Left lung (tissue), 4 donors: ENCODE measurements at regions not wholly inside any gene's neighbourhood (a gene's known extent, or its start where the extent isn't known, plus 50 kb on each side); places are given as distances from the start of the nearest gene placed in this dataset.

ENCODE experiments used
- ATAC-seq: fragments of 200-7000 bp; cut with Tn5 transposase; one replicate; pipeline ENCODE4 v1.9.1; 2020; ENCODE audit warnings: moderate library complexity
- DNase-seq, 4 donors: peaks; one replicate each; pipeline ENCODE4 v3.0.0-alpha.2; 2013 to 2020
- H3K27ac ChIP-seq, 2 donors: fragments of 200-600 bp; sonication (generic) in 1 of 2; one replicate each; pipeline versions ENCODE4 v1.5.0 to v1.8.0; 2020 to 2021
- H3K27me3 ChIP-seq, 2 donors: fragments of 200-600 bp; sonication (generic) in 1 of 2; one replicate each; pipeline versions ENCODE4 v1.5.0 to v1.8.0; 2020 to 2021
- H3K36me3 ChIP-seq, 2 donors: fragments of 200-600 bp; sonication (generic) in 1 of 2; one replicate each; pipeline versions ENCODE4 v1.5.0 to v1.8.0; 2020 to 2021
- H3K4me1 ChIP-seq, 2 donors: fragments of 200-600 bp; one replicate each; pipeline ENCODE4 v1.8.0; 2021
- H3K4me3 ChIP-seq, 2 donors: fragments of 200-600 bp; sonication (generic) in 1 of 2; one replicate each; pipeline versions ENCODE4 v1.5.0 to v1.8.0; 2020 to 2021; ENCODE audit warnings: mild to moderate bottlenecking in 1 of 2
- H3K9me3 ChIP-seq, 2 donors: fragments of 200-600 bp; sonication (generic) in 1 of 2; one replicate each; pipeline versions ENCODE4 v1.5.0 to v1.8.0; 2020 to 2021
- intact Hi-C, 2 donors: fragments of 100-400 bp; cut with DNase I; formaldehyde crosslinking; loops; one replicate each; pipeline versions ENCODE4 v1.11.2 to v1.14.2; 2022
- TF ChIP-seq, protein P1 (sequence below), 2 donors: fragments of 200-600 bp; sonication (generic) in 1 of 2; IDR thresholded peaks; one replicate each; pipeline versions ENCODE4 v1.5.0 to v1.8.0; 2021; ENCODE audit warnings: antibody characterized with exemption in 2 of 2
- donor health status: DM: no; HTN: yes; CAD: no.
- donor health status: DM: no; HTN: no; CAD: no.

DNA sequence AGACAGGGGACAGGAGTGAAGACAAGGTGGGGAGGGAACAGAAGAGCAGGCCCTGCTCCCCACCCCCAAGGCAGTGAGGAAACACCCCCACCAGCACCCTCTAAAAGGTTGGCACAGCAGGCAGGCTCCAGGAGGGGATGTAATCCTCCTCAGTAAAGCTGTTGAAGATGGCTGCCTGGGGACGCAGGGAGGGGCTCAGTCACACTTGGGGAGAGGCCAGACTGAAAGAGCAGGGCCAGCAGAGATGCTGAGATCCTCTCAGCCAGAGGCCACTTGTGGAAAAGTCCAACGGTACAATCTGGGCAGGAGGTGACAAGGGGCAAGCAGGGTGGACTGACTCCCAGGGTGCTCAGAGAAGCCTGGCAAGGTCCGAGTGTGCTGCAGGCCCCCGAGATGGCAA lies 154.8 kb upstream of the ID2 start:
- DNase-seq (no peak), ATAC-seq (no peak)
- no peak overlapping the region for H3K27ac ChIP-seq
- no peak overlapping the region for H3K4me3 ChIP-seq
- H3K4me1 ChIP-seq, result peaks cover 11 to 29% of the 10 kb centered on the region in 2 donors
- H3K27me3 ChIP-seq, result no peaks in the 10 kb centered on the region
- TF ChIP-seq, protein P1, sequence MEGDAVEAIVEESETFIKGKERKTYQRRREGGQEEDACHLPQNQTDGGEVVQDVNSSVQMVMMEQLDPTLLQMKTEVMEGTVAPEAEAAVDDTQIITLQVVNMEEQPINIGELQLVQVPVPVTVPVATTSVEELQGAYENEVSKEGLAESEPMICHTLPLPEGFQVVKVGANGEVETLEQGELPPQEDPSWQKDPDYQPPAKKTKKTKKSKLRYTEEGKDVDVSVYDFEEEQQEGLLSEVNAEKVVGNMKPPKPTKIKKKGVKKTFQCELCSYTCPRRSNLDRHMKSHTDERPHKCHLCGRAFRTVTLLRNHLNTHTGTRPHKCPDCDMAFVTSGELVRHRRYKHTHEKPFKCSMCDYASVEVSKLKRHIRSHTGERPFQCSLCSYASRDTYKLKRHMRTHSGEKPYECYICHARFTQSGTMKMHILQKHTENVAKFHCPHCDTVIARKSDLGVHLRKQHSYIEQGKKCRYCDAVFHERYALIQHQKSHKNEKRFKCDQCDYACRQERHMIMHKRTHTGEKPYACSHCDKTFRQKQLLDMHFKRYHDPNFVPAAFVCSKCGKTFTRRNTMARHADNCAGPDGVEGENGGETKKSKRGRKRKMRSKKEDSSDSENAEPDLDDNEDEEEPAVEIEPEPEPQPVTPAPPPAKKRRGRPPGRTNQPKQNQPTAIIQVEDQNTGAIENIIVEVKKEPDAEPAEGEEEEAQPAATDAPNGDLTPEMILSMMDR (IDR thresholded peaks at IDR 0.05), result no peak
- peaks cover 0 to 11% of the 10 kb centered on the region in 2 donors for H3K9me3 ChIP-seq
- H3K36me3 ChIP-seq, result no peaks in the 10 kb centered on the region
- intact Hi-C loops, result no loop called here

DNA sequence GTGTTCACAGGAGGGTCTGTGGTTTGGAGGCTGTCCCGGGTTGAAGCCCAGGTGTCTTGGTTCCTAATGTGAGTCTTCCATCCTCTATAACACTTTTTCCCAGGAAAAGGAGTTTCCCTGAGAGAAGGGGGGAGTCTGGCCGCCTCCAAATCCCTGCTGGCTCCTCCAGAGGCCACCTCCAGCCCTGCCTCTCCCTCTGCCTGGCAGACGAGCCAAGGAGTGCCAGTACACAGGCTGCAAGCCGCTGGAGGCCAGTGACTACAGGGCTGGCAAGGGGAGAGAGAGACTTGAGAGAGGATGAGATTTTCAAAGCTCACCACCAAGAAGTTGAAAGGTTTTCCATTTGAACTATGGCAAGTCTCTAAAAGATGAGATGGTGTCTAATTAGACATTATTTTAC lies 154.2 kb upstream of the ID2 start:
- TF ChIP-seq, protein P1 (IDR thresholded peaks at IDR 0.05), result no peak
- intact Hi-C loops, result no loop called here
- no peak for ATAC-seq
- peaks cover 0 to 14% of the 10 kb centered on the region in 2 donors for H3K9me3 ChIP-seq
- no peak overlapping the region for H3K4me3 ChIP-seq
- no peaks in the 10 kb centered on the region for H3K36me3 ChIP-seq
- no peak for DNase-seq
- no peak overlapping the region for H3K27ac ChIP-seq
- no peaks in the 10 kb centered on the region for H3K27me3 ChIP-seq
- H3K4me1 ChIP-seq, result peaks cover 11 to 28% of the 10 kb centered on the region in 2 donors

DNA sequence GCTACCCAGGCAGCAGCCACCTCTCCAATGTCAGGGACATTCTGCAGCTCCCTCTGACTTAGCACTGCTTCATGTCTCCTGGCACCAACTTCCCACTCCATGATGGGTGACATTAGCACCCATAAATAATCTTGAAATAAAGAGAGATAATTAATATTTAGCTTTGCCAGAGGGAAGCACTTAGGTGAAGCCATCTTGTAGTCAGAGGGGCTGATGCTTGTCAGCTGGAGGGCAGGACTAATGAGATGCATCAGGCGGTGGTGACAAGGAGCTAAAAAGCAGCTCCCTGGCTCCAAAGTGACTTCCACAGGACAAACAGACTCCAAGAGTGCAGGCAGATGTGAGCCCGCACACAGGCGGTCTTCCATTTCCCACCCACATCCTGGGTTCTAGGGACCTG lies 153.0 kb upstream of the ID2 start:
- ATAC-seq (no peak), DNase-seq (no peak)
- intact Hi-C loops, result no loop called here
- Histone ChIP-seq H3K27ac (no peak overlapping the region), H3K4me3 (no peak overlapping the region), H3K4me1 (peaks cover 11 to 27% of the 10 kb centered on the region in 2 donors), H3K27me3 (no peaks in the 10 kb centered on the region), H3K9me3 (peaks cover 0 to 14% of the 10 kb centered on the region in 2 donors), H3K36me3 (no peaks in the 10 kb centered on the region)
- TF ChIP-seq, protein P1 (IDR thresholded peaks at IDR 0.05), result no peak

DNA sequence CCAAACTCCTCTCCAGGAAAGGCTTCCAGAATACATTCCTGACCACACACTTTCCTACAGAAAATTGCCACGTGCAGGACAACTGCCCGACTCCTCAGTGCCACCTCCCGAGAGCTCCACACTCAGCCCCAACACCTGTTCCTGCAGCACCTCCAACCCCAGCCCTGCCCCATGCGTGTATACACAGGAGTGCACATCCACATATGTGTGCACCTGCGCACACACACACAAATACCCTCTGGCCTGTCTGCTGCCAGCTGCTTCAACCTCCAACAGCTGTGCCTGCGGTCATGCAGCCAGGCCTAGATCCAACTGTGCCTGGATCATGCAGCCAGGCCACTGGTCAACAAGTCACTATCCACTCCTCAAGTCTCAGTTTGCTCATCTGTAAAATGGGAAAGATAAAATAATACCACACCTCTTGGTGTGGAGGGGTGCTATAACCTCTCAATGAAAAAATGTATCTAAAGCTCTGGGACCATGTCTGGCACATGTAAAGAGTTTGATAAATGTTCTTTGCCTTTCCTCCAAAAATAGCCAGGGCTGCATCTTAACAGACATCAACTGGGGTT lies 152.1 kb upstream of the ID2 start:
- H3K27ac ChIP-seq, result no peak overlapping the region
- no peak overlapping the region for H3K4me3 ChIP-seq
- peaks cover 0 to 14% of the 10 kb centered on the region in 2 donors for H3K9me3 ChIP-seq
- H3K4me1 ChIP-seq, result peaks cover 11 to 37% of the 10 kb centered on the region in 2 donors
- no peaks in the 10 kb centered on the region for H3K27me3 ChIP-seq
- intact Hi-C loops, result no loop called here
- TF ChIP-seq, protein P1 (IDR thresholded peaks at IDR 0.05), result no peak
- ATAC-seq (no peak), DNase-seq (no peak)
- H3K36me3 ChIP-seq, result no peaks in the 10 kb centered on the region

DNA sequence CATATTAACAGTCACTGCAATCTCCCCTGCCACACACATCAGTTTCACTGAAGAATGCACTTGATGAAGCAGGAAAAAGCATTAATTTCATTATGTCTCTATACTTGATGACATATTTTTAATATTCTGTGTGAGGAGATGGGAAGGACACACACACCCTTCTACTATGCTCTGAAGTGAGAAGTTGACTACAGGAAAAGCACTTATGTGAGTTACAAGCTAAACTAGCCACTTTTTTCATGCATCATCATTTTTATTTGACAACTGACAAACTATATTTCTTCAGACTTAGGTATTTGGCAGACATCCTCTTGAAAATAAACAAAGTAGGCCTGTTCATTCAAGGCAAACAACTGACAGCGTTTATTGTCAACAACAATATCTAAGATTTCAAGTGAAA lies 150.4 kb upstream of the ID2 start:
- ATAC-seq (no peak), DNase-seq (no peak)
- TF ChIP-seq, protein P1 (IDR thresholded peaks at IDR 0.05), result no peak
- H3K9me3 ChIP-seq, result peaks cover 0 to 14% of the 10 kb centered on the region in 2 donors
- intact Hi-C loops, result no loop called here
- H3K27me3 ChIP-seq, result no peaks in the 10 kb centered on the region
- H3K36me3 ChIP-seq, result no peaks in the 10 kb centered on the region
- no peak overlapping the region for H3K4me3 ChIP-seq
- no peak overlapping the region for H3K27ac ChIP-seq
- peaks cover 16 to 38% of the 10 kb centered on the region in 2 donors for H3K4me1 ChIP-seq
